B cell (primary cell): ENCODE measurements at regions not wholly inside any gene's neighbourhood (a gene's known extent, or its start where the extent isn't known, plus 50 kb on each side); places are given as distances from the start of the nearest gene placed in this dataset.

Experiments used
- EZH2 ChIP-seq: IDR thresholded peaks from 2 replicates; pipeline ENCODE4 v1.6.1; 2012; ENCODE audit warnings: borderline replicate concordance, low read depth, mild to moderate bottlenecking, moderate library complexity, low read length; ENCODE audit not compliant: insufficient read depth, poor library complexity, severe bottlenecking
- TF ChIP-seq, protein P1 (sequence below): fragments of 200-600 bp; IDR thresholded peaks from one replicate; pipeline ENCODE4 v1.8.0; 2022; ENCODE audit warnings: antibody characterized with exemption, mild to moderate bottlenecking

DNA sequence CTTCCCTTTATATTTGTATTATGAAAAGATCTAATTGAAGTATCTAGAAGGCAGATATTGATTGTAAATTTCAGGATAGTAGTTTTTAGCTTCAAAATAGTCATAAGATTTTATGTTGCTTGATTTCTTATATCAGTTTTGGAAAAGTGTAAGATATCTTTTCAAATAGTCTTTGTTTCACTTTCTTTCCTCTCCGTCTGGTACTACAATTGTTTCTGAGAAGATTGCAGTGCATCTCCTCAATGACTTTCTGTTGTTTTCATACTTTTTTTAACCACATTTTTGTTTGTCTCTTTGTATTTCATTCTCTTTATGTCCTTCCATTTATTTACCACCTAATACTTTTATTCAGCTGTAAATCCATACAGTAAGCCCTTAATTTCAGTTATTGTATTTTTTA, 964.6 kb upstream of the B3GALT2 start:
- TF ChIP-seq, protein P1, sequence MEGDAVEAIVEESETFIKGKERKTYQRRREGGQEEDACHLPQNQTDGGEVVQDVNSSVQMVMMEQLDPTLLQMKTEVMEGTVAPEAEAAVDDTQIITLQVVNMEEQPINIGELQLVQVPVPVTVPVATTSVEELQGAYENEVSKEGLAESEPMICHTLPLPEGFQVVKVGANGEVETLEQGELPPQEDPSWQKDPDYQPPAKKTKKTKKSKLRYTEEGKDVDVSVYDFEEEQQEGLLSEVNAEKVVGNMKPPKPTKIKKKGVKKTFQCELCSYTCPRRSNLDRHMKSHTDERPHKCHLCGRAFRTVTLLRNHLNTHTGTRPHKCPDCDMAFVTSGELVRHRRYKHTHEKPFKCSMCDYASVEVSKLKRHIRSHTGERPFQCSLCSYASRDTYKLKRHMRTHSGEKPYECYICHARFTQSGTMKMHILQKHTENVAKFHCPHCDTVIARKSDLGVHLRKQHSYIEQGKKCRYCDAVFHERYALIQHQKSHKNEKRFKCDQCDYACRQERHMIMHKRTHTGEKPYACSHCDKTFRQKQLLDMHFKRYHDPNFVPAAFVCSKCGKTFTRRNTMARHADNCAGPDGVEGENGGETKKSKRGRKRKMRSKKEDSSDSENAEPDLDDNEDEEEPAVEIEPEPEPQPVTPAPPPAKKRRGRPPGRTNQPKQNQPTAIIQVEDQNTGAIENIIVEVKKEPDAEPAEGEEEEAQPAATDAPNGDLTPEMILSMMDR = no peak
- no peak for TF ChIP-seq EZH2
